Kidney (tissue), 13 donors: ENCODE measurements at regions not wholly inside any gene's neighbourhood (a gene's known extent, or its start where the extent isn't known, plus 50 kb on each side); places are given as distances from the start of the nearest gene placed in this dataset.

ENCODE experiments used
- DNase-seq, 5 donors: peaks; one replicate each; pipeline ENCODE4 v3.0.0-alpha.2; 2013 to 2020
- FAIRE-seq: peaks from 2 replicates; lab custom pipeline; 2012; peaks lifted over from hg19 to GRCh38; lab: Jason Lieb, UNC
- H3K27ac ChIP-seq, 2 donors: one replicate each; pipeline ENCODE4 v1.7.0; 2013; ENCODE audit warnings: low read depth in 2 of 2, low read length in 2 of 2, inconsistent platforms in 1 of 2
- H3K27me3 ChIP-seq: one replicate; pipeline ENCODE4 v1.7.1; 2013; ENCODE audit warnings: low read length, inconsistent platforms; ENCODE audit not compliant: control insufficient read depth, insufficient read depth
- H3K36me3 ChIP-seq, 3 donors: one replicate each; pipeline versions ENCODE4 v1.7.0 to v1.7.1; 2013; ENCODE audit warnings: low read length in 3 of 3, control low read depth in 1 of 3, inconsistent platforms in 1 of 3; ENCODE audit not compliant: insufficient read depth in 3 of 3, control insufficient read depth in 2 of 3
- H3K4me1 ChIP-seq, 3 donors: one replicate each; pipeline versions ENCODE4 v1.7.0 to v1.7.1; 2013; ENCODE audit warnings: low read length in 3 of 3, inconsistent platforms in 1 of 3, low read depth in 1 of 3; ENCODE audit not compliant: control insufficient read depth in 2 of 3, insufficient read depth in 2 of 3
- H3K4me3 ChIP-seq, 3 donors: one replicate each; pipeline versions ENCODE4 v1.7.0 to v1.8.1; 2013; ENCODE audit warnings: low read length in 3 of 3, control low read depth in 1 of 3, inconsistent platforms in 1 of 3
- H3K9ac ChIP-seq, 3 donors: one replicate each; pipeline versions ENCODE4 v1.7.0 to v1.7.1; 2013; ENCODE audit warnings: low read length in 3 of 3, control low read depth in 1 of 3, inconsistent platforms in 1 of 3
- H3K9me3 ChIP-seq, 3 donors: one replicate each; pipeline versions ENCODE4 v1.7.0 to v1.7.1; 2013; ENCODE audit warnings: low read length in 3 of 3, control low read depth in 1 of 3, inconsistent platforms in 1 of 3; ENCODE audit not compliant: control insufficient read depth in 2 of 3, insufficient read depth in 1 of 3
- CTCF ChIP-seq: IDR thresholded peaks from 3 replicates; pipeline ENCODE4 v1.5.1; 2012; ENCODE audit warnings: mild to moderate bottlenecking, moderate library complexity, borderline replicate concordance; ENCODE audit not compliant: insufficient read depth; ENCODE audit errors: extremely low read depth
- intact Hi-C: fragments of 100-400 bp; cut with DNase I; formaldehyde crosslinking; loops from one replicate; pipeline ENCODE4 v1.11.1; 2022
- donor health status: control.
- donor health status: control.
- donor health status: control.
- donor health status: control.
- donor health status: control.
- donor health status: DM: yes; HTN: yes; CAD: no.
- donor health status: Normal renal cell carcinoma (clear cell type).

GRCh38 chr4:1537410-1538095 lies 131.3 kb upstream of the NKX1-1 start:
- no peaks in the 10 kb centered on the region for H3K36me3 ChIP-seq
- H3K27ac ChIP-seq: no peak overlapping the region
- no peaks in the 10 kb centered on the region for H3K4me1 ChIP-seq
- H3K9me3 ChIP-seq: no peaks in the 10 kb centered on the region
- no peak for TF ChIP-seq CTCF
- H3K27me3 ChIP-seq: peaks cover 4% of the 10 kb centered on the region
- intact Hi-C loops: no loop called here
- FAIRE-seq (no peak), DNase-seq (peak in 1 of 5 donors; percentile 59)
- no peak overlapping the region for H3K4me3 ChIP-seq
- H3K9ac ChIP-seq: no peak overlapping the region

GRCh38 chr4:1536579-1537409 lies 130.6 kb upstream of the NKX1-1 start:
- Histone ChIP-seq H3K27me3 (peaks cover 4% of the 10 kb centered on the region), H3K27ac (no peak overlapping the region), H3K36me3 (no peaks in the 10 kb centered on the region), H3K4me1 (no peaks in the 10 kb centered on the region), H3K9ac (no peak overlapping the region), H3K4me3 (no peak overlapping the region), H3K9me3 (no peaks in the 10 kb centered on the region)
- TF ChIP-seq CTCF: no peak
- no peak for FAIRE-seq
- intact Hi-C loops: no loop called here
- DNase-seq: peak in 1 of 5 donors; percentile 30

GRCh38 chr4:1535926-1536578 lies 129.8 kb upstream of the NKX1-1 start:
- Histone ChIP-seq H3K4me1 (no peaks in the 10 kb centered on the region), H3K27ac (no peak overlapping the region), H3K9me3 (no peaks in the 10 kb centered on the region), H3K9ac (no peak overlapping the region), H3K4me3 (no peak overlapping the region), H3K27me3 (peaks cover 4% of the 10 kb centered on the region), H3K36me3 (no peaks in the 10 kb centered on the region)
- no peak for FAIRE-seq
- TF ChIP-seq CTCF: no peak
- intact Hi-C loops: no loop called here
- peak in 1 of 5 donors; percentile 62 for DNase-seq
